Keratinocyte (primary cell): ENCODE measurements at regions not wholly inside any gene's neighbourhood (a gene's known extent, or its start where the extent isn't known, plus 50 kb on each side); places are given as distances from the start of the nearest gene placed in this dataset.

Source experiments
- DNase-seq: peaks from one replicate; pipeline ENCODE4 v3.0.0-alpha.2; 2011; ENCODE audit warnings: low read depth, missing footprints, low spot score
- FAIRE-seq: peaks from 2 replicates; lab custom pipeline; 2011; peaks lifted over from hg19 to GRCh38; lab: Jason Lieb, UNC
- H2AFZ ChIP-seq: 2 replicates; pipeline ENCODE4 v1.6.0; 2012; ENCODE audit warnings: low read length, control low read depth, inconsistent platforms; ENCODE audit not compliant: control insufficient read depth
- H3K27ac ChIP-seq: 2 replicates; pipeline ENCODE4 v1.5.1; 2011; ENCODE audit warnings: low read length; ENCODE audit not compliant: control insufficient read depth, insufficient read depth
- H3K27me3 ChIP-seq: 3 replicates; pipeline ENCODE4 v1.6.0; 2011; ENCODE audit warnings: low read length; ENCODE audit not compliant: control insufficient read depth, insufficient read depth; ENCODE audit errors: extremely low read depth
- H3K36me3 ChIP-seq, 2 experiments: 2 replicates in 1 of 2; 3 replicates in 1 of 2; pipeline ENCODE4 v1.5.1; 2011; ENCODE audit warnings: low read length in 2 of 2, mild to moderate bottlenecking in 1 of 2; ENCODE audit not compliant: control insufficient read depth in 2 of 2, insufficient read depth in 2 of 2; ENCODE audit errors: extremely low read depth in 1 of 2
- H3K4me1 ChIP-seq: 3 replicates; pipeline ENCODE4 v1.5.1; 2011; ENCODE audit warnings: low read length; ENCODE audit not compliant: control insufficient read depth, insufficient read depth; ENCODE audit errors: extremely low read depth
- H3K4me2 ChIP-seq: 3 replicates; pipeline ENCODE4 v1.6.0; 2011; ENCODE audit warnings: low read depth, low read length; ENCODE audit not compliant: control insufficient read depth, insufficient read depth; ENCODE audit errors: extremely low read depth
- H3K4me3 ChIP-seq, 3 experiments: fragments of 200-600 bp in 1 of 3; sonication (generic) in 1 of 3; 2 replicates in 2 of 3; 3 replicates in 1 of 3; pipeline ENCODE4 v1.5.1; 2011 to 2016; ENCODE audit warnings: low read length in 3 of 3, mild to moderate bottlenecking in 3 of 3, control low read depth in 2 of 3, inconsistent platforms in 1 of 3, low read depth in 1 of 3, mixed read lengths in 1 of 3, mixed run types in 1 of 3, moderate library complexity in 1 of 3; ENCODE audit not compliant: control insufficient read depth in 2 of 3, insufficient read depth in 2 of 3; ENCODE audit errors: extremely low read depth in 1 of 3
- H3K79me2 ChIP-seq: 2 replicates; pipeline ENCODE4 v1.6.0; 2012; ENCODE audit warnings: low read length; ENCODE audit not compliant: control insufficient read depth, insufficient read depth
- H3K9ac ChIP-seq: 3 replicates; pipeline ENCODE4 v1.6.0; 2011; ENCODE audit warnings: low read length; ENCODE audit not compliant: control insufficient read depth, insufficient read depth; ENCODE audit errors: extremely low read depth
- H3K9me1 ChIP-seq: 3 replicates; pipeline ENCODE4 v1.6.0; 2011; ENCODE audit warnings: low read length; ENCODE audit not compliant: control insufficient read depth, insufficient read depth; ENCODE audit errors: extremely low read depth
- H3K9me3 ChIP-seq: 2 replicates; pipeline ENCODE4 v1.5.1; 2012; ENCODE audit warnings: low read depth, low read length; ENCODE audit not compliant: control insufficient read depth
- H4K20me1 ChIP-seq: 3 replicates; pipeline ENCODE4 v1.6.0; 2011; ENCODE audit warnings: low read length; ENCODE audit not compliant: control insufficient read depth, insufficient read depth; ENCODE audit errors: extremely low read depth
- EZH2 ChIP-seq: IDR thresholded peaks from one replicate; pipeline ENCODE4 v1.6.1; 2012; ENCODE audit warnings: inconsistent platforms, mild to moderate bottlenecking, low read length, moderate library complexity
- dilution Hi-C: fragments of 300-500 bp; cut with MboI; formaldehyde crosslinking; loops from one replicate; pipeline ENCODE4 v1.7.0; 2020; ENCODE audit warnings: low sequenced_read_pairs; ENCODE audit not compliant: extremely low pct_ligation_motif_present
- TF ChIP-seq, protein P1 (sequence below), 3 experiments: IDR thresholded peaks in 1 of 3; conservative IDR thresholded peaks in 1 of 3; optimal IDR thresholded peaks in 1 of 3; 2 replicates in 2 of 3; 3 replicates in 1 of 3; pipeline versions ENCODE3 to v1.5.1; 2011; ENCODE audit warnings: low read length in 3 of 3, mild to moderate bottlenecking in 3 of 3, moderate library complexity in 2 of 3, control low read depth in 1 of 3, inconsistent platforms in 1 of 3; ENCODE audit not compliant: insufficient read depth in 2 of 3; ENCODE audit errors: extremely low read depth in 1 of 3

DNA sequence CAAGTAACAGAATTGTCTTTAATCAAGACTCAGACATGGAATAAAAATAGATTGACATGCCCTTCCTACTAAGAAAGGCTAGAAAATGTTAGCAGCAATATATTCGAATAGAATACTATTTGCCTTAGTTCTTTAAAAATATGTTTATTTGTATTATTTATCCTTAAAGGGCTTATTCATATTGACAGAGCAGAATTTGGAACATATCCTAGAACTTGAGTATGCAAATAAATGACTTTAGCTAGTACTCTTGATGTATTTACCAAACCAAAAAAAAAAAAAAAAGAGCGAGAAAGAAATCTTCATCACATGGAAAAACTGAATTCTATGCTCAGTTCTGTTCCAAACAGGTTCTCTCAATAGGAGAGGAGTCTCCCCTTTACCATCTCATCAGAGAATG is 68.9 kb upstream of the PPARGC1A start:
- Histone ChIP-seq H2AFZ (no peak overlapping the region), H3K36me3 (no peaks in the 10 kb centered on the region), H3K27me3 (peaks cover 4% of the 10 kb centered on the region), H3K79me2 (no peaks in the 10 kb centered on the region), H3K9ac (no peak overlapping the region), H3K9me1 (no peaks in the 10 kb centered on the region), H3K4me1 (no peaks in the 10 kb centered on the region), H3K4me3 (no peak overlapping the region), H4K20me1 (no peaks in the 10 kb centered on the region), H3K9me3 (no peaks in the 10 kb centered on the region), H3K4me2 (no peak overlapping the region), H3K27ac (no peak overlapping the region)
- no peak for DNase-seq
- FAIRE-seq, result no peak
- TF ChIP-seq, protein P1, sequence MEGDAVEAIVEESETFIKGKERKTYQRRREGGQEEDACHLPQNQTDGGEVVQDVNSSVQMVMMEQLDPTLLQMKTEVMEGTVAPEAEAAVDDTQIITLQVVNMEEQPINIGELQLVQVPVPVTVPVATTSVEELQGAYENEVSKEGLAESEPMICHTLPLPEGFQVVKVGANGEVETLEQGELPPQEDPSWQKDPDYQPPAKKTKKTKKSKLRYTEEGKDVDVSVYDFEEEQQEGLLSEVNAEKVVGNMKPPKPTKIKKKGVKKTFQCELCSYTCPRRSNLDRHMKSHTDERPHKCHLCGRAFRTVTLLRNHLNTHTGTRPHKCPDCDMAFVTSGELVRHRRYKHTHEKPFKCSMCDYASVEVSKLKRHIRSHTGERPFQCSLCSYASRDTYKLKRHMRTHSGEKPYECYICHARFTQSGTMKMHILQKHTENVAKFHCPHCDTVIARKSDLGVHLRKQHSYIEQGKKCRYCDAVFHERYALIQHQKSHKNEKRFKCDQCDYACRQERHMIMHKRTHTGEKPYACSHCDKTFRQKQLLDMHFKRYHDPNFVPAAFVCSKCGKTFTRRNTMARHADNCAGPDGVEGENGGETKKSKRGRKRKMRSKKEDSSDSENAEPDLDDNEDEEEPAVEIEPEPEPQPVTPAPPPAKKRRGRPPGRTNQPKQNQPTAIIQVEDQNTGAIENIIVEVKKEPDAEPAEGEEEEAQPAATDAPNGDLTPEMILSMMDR (optimal IDR thresholded peaks at IDR 0.05 in 1 of 3, IDR thresholded peaks at IDR 0.05 in 1 of 3, conservative IDR thresholded peaks at IDR 0.05 in 1 of 3; ENCODE audit: extremely low read depth in 1 of 3, insufficient read depth in 2 of 3, low read length in 3 of 3), result no peak
- no peak for TF ChIP-seq EZH2
- dilution Hi-C loops, result no loop called here

DNA sequence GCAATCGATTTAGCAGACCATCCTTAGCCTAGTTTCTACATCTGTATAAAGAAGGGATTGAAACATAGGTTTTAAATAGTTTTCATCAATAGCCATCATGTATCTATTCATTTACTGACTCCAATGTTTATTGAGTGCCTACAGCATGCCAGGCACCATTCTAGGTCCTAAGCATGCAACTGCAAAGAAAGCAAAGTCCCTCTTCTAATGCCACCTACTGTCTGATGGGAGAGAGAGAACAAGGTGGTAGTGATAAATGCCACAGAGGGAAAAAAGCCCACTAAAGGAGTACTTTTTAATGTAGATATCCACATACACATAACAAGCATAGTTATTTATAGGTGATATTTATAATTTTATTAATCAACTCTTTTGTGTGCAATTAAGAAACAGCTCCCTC is 67.6 kb upstream of the PPARGC1A start:
- H3K4me2 ChIP-seq, result no peak overlapping the region
- no peak overlapping the region for H3K9ac ChIP-seq
- no peak overlapping the region for H3K4me3 ChIP-seq
- FAIRE-seq, result no peak
- DNase-seq, result no peak
- H3K79me2 ChIP-seq, result no peaks in the 10 kb centered on the region
- TF ChIP-seq, protein P1 (optimal IDR thresholded peaks at IDR 0.05 in 1 of 3, IDR thresholded peaks at IDR 0.05 in 1 of 3, conservative IDR thresholded peaks at IDR 0.05 in 1 of 3; ENCODE audit: extremely low read depth in 1 of 3, insufficient read depth in 2 of 3, low read length in 3 of 3), result no peak
- no peak for TF ChIP-seq EZH2
- H3K27ac ChIP-seq, result no peak overlapping the region
- no peak overlapping the region for H2AFZ ChIP-seq
- no peaks in the 10 kb centered on the region for H4K20me1 ChIP-seq
- no peaks in the 10 kb centered on the region for H3K36me3 ChIP-seq
- H3K9me1 ChIP-seq, result no peaks in the 10 kb centered on the region
- no peaks in the 10 kb centered on the region for H3K4me1 ChIP-seq
- no peaks in the 10 kb centered on the region for H3K9me3 ChIP-seq
- dilution Hi-C loops, result no loop called here
- no peaks in the 10 kb centered on the region for H3K27me3 ChIP-seq
